ENCODE measurements at regions not wholly inside any gene's neighbourhood (a gene's known extent, or its start where the extent isn't known, plus 50 kb on each side); places are given as distances from the start of the nearest gene placed in this dataset.

DNA sequence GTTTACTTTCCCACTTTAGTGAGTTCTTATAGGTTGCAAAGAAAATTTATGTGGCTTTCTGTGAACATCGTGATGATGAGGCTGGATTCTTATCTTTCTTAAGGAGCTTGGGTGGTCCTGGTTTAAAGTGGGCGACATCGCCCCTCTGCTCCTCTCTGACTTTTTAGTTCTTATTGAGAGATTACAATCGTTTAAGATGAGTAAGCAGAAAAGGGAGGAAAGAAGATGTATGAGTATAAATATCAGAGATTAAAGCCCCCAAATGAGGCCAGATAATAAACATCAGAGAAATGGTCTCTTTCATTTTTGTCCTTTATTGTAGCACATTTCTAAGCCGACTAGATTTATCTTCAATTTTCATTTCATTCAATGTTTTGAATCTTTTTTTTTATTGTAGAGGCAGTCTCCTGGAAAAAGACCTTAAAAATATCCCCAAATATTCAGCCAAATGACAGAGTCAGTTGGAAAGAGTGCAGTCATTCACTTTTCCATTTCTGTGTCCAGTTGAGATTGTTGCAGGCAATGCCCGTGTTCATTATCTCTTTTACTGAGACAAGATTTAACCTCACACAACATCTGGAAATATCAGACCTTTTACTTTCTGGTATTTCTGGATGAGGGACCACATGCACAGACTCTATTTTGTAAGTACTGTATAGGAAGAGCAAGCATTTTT, 62.0 kb upstream of the PDE7B start:
- no peaks in the 10 kb centered on the region for H3K9me2 ChIP-seq (ENCODE audit: insufficient read depth)
- no peak overlapping the region for H3K27ac ChIP-seq (ENCODE audit: low read depth, low read length)
- H3K9ac ChIP-seq (ENCODE audit: low read length): no peak overlapping the region
- intact Hi-C loops (cut with micrococcal nuclease): no loop called here
- no peaks in the 10 kb centered on the region for H3K4me1 ChIP-seq (ENCODE audit: control insufficient read depth in 1 of 2, insufficient read depth in 2 of 2, low read length in 2 of 2)
- H2AFZ ChIP-seq (ENCODE audit: low read depth, low read length, poor library complexity, severe bottlenecking): no peak overlapping the region
- no peak overlapping the region for H3K4me3 ChIP-seq (replicated peaks in 1 of 2; ENCODE audit: low read depth in 1 of 2, low read length in 2 of 2)
- H3K79me2 ChIP-seq (ENCODE audit: insufficient read depth, low read length): no peaks in the 10 kb centered on the region
- ChIA-PET CTCF (no interaction called here), POLR2A (no interaction called here), RAD21 (ENCODE audit: low non-redundant PET in 1 of 2, low total read pairs in 2 of 2, uncharacterized antibody in 2 of 2, unreplicated experiment in 2 of 2) (no interaction called here)
- H3K27me3 ChIP-seq (ENCODE audit: insufficient read depth, low read length): no peaks in the 10 kb centered on the region
- BruUV-seq (replicated peaks): no TSS peak
- H3K36me3 ChIP-seq (ENCODE audit: control insufficient read depth in 1 of 2, insufficient read depth in 2 of 2, low read length in 2 of 2): no peaks in the 10 kb centered on the region
- ATAC-seq (no peak), DNase-seq (ENCODE audit: low read depth, low spot score) (no peak)
- H3K9me3 ChIP-seq (ENCODE audit: control insufficient read depth in 1 of 2, insufficient read depth in 1 of 2, low read depth in 1 of 2, low read length in 2 of 2): no peaks in the 10 kb centered on the region
- H4K20me1 ChIP-seq (ENCODE audit: insufficient read depth): no peaks in the 10 kb centered on the region
- TF ChIP-seq RAD21 (IDR thresholded peaks at IDR 0.05; ENCODE audit: low read depth) (no peak), YY1 (IDR thresholded peaks at IDR 0.05; ENCODE audit: extremely low read depth, insufficient replicate concordance, low read depth, low read length) (no peak), ELF1 (IDR thresholded peaks at IDR 0.05; ENCODE audit: borderline replicate concordance, low read depth) (no peak), ZNF274 (IDR thresholded peaks at IDR 0.05; ENCODE audit: low read depth, low read length) (no peak), FOSL1 (IDR thresholded peaks at IDR 0.05; ENCODE audit: low read depth) (no peak), CEBPB (IDR thresholded peaks at IDR 0.05; ENCODE audit: low read depth) (no peak), EGR1 (IDR thresholded peaks at IDR 0.05; ENCODE audit: low read depth) (no peak), POLR2AphosphoS5 (IDR thresholded peaks at IDR 0.05; ENCODE audit: low read depth, low read length) (no peak), EZH2 (IDR thresholded peaks at IDR 0.05) (no peak), ZFX (IDR thresholded peaks at IDR 0.05) (no peak), SP1 (IDR thresholded peaks at IDR 0.05; ENCODE audit: low read depth) (no peak), JUND (IDR thresholded peaks at IDR 0.05) (no peak), CBX3 (IDR thresholded peaks at IDR 0.05; ENCODE audit: low read depth) (no peak)
- TF ChIP-seq, protein P1, sequence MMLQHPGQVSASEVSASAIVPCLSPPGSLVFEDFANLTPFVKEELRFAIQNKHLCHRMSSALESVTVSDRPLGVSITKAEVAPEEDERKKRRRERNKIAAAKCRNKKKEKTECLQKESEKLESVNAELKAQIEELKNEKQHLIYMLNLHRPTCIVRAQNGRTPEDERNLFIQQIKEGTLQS (IDR thresholded peaks at IDR 0.05): no peak
- TF ChIP-seq, protein P2, sequence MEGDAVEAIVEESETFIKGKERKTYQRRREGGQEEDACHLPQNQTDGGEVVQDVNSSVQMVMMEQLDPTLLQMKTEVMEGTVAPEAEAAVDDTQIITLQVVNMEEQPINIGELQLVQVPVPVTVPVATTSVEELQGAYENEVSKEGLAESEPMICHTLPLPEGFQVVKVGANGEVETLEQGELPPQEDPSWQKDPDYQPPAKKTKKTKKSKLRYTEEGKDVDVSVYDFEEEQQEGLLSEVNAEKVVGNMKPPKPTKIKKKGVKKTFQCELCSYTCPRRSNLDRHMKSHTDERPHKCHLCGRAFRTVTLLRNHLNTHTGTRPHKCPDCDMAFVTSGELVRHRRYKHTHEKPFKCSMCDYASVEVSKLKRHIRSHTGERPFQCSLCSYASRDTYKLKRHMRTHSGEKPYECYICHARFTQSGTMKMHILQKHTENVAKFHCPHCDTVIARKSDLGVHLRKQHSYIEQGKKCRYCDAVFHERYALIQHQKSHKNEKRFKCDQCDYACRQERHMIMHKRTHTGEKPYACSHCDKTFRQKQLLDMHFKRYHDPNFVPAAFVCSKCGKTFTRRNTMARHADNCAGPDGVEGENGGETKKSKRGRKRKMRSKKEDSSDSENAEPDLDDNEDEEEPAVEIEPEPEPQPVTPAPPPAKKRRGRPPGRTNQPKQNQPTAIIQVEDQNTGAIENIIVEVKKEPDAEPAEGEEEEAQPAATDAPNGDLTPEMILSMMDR (IDR thresholded peaks at IDR 0.05 in 2 of 3, conservative IDR thresholded peaks at IDR 0.05 in 1 of 3; ENCODE audit: borderline replicate concordance in 1 of 3, insufficient read depth in 1 of 3, low read depth in 2 of 3, low read length in 2 of 3): no peak
- TF ChIP-seq, protein P3, sequence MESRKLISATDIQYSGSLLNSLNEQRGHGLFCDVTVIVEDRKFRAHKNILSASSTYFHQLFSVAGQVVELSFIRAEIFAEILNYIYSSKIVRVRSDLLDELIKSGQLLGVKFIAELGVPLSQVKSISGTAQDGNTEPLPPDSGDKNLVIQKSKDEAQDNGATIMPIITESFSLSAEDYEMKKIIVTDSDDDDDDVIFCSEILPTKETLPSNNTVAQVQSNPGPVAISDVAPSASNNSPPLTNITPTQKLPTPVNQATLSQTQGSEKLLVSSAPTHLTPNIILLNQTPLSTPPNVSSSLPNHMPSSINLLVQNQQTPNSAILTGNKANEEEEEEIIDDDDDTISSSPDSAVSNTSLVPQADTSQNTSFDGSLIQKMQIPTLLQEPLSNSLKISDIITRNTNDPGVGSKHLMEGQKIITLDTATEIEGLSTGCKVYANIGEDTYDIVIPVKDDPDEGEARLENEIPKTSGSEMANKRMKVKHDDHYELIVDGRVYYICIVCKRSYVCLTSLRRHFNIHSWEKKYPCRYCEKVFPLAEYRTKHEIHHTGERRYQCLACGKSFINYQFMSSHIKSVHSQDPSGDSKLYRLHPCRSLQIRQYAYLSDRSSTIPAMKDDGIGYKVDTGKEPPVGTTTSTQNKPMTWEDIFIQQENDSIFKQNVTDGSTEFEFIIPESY (IDR thresholded peaks at IDR 0.05; ENCODE audit: extremely low read depth, insufficient replicate concordance, low read length): no peak
- TF ChIP-seq, protein P4, sequence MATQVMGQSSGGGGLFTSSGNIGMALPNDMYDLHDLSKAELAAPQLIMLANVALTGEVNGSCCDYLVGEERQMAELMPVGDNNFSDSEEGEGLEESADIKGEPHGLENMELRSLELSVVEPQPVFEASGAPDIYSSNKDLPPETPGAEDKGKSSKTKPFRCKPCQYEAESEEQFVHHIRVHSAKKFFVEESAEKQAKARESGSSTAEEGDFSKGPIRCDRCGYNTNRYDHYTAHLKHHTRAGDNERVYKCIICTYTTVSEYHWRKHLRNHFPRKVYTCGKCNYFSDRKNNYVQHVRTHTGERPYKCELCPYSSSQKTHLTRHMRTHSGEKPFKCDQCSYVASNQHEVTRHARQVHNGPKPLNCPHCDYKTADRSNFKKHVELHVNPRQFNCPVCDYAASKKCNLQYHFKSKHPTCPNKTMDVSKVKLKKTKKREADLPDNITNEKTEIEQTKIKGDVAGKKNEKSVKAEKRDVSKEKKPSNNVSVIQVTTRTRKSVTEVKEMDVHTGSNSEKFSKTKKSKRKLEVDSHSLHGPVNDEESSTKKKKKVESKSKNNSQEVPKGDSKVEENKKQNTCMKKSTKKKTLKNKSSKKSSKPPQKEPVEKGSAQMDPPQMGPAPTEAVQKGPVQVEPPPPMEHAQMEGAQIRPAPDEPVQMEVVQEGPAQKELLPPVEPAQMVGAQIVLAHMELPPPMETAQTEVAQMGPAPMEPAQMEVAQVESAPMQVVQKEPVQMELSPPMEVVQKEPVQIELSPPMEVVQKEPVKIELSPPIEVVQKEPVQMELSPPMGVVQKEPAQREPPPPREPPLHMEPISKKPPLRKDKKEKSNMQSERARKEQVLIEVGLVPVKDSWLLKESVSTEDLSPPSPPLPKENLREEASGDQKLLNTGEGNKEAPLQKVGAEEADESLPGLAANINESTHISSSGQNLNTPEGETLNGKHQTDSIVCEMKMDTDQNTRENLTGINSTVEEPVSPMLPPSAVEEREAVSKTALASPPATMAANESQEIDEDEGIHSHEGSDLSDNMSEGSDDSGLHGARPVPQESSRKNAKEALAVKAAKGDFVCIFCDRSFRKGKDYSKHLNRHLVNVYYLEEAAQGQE (IDR thresholded peaks at IDR 0.05; ENCODE audit: low read depth): no peak
- TF ChIP-seq, protein P5, sequence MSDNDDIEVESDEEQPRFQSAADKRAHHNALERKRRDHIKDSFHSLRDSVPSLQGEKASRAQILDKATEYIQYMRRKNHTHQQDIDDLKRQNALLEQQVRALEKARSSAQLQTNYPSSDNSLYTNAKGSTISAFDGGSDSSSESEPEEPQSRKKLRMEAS (IDR thresholded peaks at IDR 0.05): no peak
- no peak overlapping the region for H3K4me2 ChIP-seq (ENCODE audit: low read length)
